VCaP (cell line): ENCODE measurements at regions not wholly inside any gene's neighbourhood (a gene's known extent, or its start where the extent isn't known, plus 50 kb on each side); places are given as distances from the start of the nearest gene placed in this dataset.
A peak's percentile ranks its signal among the peaks of the same experiment; 100 is the strongest.
"Not testable (repeated sequence)": the region's sequence is repeated elsewhere in the genome, so short reads cannot be mapped to it uniquely, and the experiment has no call there.

Experiments used
- H3K27ac ChIP-seq: fragments of 450-650 bp; 2 replicates; pipeline ENCODE4 v1.5.1; 2017
- CTCF ChIP-seq: fragments of 450-650 bp; conservative IDR thresholded peaks from 2 replicates; pipeline ENCODE4 v1.5.1; 2017; ENCODE audit warnings: mild to moderate bottlenecking, moderate library complexity

GRCh38 chr5:1594357-1595106 lies 70.8 kb upstream of the LPCAT1 start:
- H3K27ac ChIP-seq: peak overlapping the region; percentile 68
- peak; percentile 75 for TF ChIP-seq CTCF

GRCh38 chr5:1593903-1594356 lies 70.2 kb upstream of the LPCAT1 start:
- peak overlapping the region; percentile 68 for H3K27ac ChIP-seq
- TF ChIP-seq CTCF: no peak

GRCh38 chr5:1588071-1588694 lies 64.4 kb upstream of the LPCAT1 start:
- not testable (repeated sequence) for H3K27ac ChIP-seq

- H3K27ac ChIP-seq: not testable (repeated sequence)
These were observed 59.5 kb upstream of the LPCAT1 start for GRCh38 chr5:1583081-1583875.

GRCh38 chr5:1579389-1579788 lies 55.6 kb upstream of the LPCAT1 start:
- not testable (repeated sequence) for H3K27ac ChIP-seq

GRCh38 chr5:1576851-1577250 lies 53.1 kb upstream of the LPCAT1 start:
- not testable (repeated sequence) for H3K27ac ChIP-seq

DNA sequence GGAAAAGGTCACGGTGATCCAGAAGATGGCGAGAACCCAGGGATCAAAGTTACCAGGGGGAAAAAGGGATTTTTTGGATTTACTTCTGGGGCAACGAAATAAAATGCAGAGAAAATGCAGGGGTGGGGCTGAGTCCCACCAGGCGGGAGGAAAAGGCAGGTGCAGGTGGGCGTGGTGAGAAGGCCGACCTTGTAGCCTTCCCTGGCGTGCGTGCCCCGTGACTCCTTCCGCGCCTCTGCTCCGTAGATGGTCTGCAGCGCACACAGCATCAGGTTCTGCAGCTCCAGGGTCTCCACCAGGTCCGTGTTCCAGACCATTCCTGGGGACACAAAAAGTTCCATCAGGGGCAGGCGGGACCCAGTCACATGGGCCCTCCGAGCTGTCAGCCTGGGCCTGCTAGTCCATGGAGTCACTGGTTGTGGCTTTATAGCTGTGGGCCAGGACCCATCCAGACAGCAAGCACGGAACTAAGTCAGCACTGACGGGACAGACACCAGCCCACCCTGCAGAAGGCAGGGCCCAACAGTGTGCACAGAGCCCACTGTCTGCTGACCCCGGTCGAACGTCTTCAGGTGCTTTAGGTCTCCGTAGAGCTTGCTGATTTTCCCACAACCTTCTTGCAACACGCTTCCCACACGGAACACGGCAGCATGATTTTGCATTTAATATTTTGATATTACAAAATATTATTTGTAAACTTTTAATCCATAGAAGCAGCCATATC lies 52.4 kb upstream of the LPCAT1 start:
- not testable (repeated sequence) for H3K27ac ChIP-seq

GRCh38 chr5:1575491-1575890 lies 51.7 kb upstream of the LPCAT1 start:
- not testable (repeated sequence) for H3K27ac ChIP-seq

DNA sequence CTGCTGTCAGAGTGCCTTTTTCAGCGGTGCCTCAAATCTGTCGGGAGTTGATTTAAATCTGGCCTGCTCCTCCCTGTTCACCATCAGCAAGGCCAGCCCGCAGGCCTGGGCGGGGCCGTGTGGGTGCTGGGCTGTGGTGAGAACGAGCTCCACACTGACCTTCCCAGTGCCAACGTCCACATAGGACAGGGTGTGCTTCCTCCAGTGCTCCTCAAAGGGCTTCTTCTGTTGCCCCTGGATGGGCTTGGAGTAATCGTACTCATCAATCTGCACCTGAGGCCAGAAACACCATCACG lies 50.2 kb upstream of the LPCAT1 start:
- H3K27ac ChIP-seq: not testable (repeated sequence)

- not testable (repeated sequence) for H3K27ac ChIP-seq
These were observed 49.7 kb upstream of the LPCAT1 start for GRCh38 chr5:1573217-1574022.
